Skeletal muscle tissue (tissue), 3 donors: ENCODE measurements at regions not wholly inside any gene's neighbourhood (a gene's known extent, or its start where the extent isn't known, plus 50 kb on each side); places are given as distances from the start of the nearest gene placed in this dataset.

ENCODE experiments used
- H3K27ac ChIP-seq: one replicate; pipeline ENCODE4 v1.7.0; 2013; ENCODE audit warnings: mild to moderate bottlenecking, low read depth, low read length, inconsistent platforms
- H3K27me3 ChIP-seq, 3 donors: one replicate each; pipeline ENCODE4 v1.7.0; 2013; ENCODE audit warnings: low read length in 3 of 3; ENCODE audit not compliant: control insufficient read depth in 3 of 3, insufficient read depth in 3 of 3
- H3K36me3 ChIP-seq, 3 donors: one replicate each; pipeline ENCODE4 v1.7.0; 2013; ENCODE audit warnings: low read length in 3 of 3; ENCODE audit not compliant: control insufficient read depth in 3 of 3, insufficient read depth in 3 of 3
- H3K4me1 ChIP-seq, 3 donors: one replicate each; pipeline ENCODE4 v1.7.0; 2013; ENCODE audit warnings: low read length in 3 of 3, mild to moderate bottlenecking in 3 of 3; ENCODE audit not compliant: control insufficient read depth in 3 of 3, insufficient read depth in 3 of 3
- H3K4me3 ChIP-seq, 3 donors: one replicate each; pipeline ENCODE4 v1.7.0; 2013; ENCODE audit warnings: low read length in 3 of 3
- H3K9ac ChIP-seq, 3 donors: one replicate each; pipeline ENCODE4 v1.7.0; 2013; ENCODE audit warnings: low read length in 3 of 3, mild to moderate bottlenecking in 3 of 3, moderate library complexity in 2 of 3, low read depth in 1 of 3
- H3K9me3 ChIP-seq, 3 donors: one replicate each; pipeline ENCODE4 v1.7.0; 2013; ENCODE audit warnings: low read length in 3 of 3; ENCODE audit not compliant: control insufficient read depth in 3 of 3
- donor health status: Osteomylitis.

DNA sequence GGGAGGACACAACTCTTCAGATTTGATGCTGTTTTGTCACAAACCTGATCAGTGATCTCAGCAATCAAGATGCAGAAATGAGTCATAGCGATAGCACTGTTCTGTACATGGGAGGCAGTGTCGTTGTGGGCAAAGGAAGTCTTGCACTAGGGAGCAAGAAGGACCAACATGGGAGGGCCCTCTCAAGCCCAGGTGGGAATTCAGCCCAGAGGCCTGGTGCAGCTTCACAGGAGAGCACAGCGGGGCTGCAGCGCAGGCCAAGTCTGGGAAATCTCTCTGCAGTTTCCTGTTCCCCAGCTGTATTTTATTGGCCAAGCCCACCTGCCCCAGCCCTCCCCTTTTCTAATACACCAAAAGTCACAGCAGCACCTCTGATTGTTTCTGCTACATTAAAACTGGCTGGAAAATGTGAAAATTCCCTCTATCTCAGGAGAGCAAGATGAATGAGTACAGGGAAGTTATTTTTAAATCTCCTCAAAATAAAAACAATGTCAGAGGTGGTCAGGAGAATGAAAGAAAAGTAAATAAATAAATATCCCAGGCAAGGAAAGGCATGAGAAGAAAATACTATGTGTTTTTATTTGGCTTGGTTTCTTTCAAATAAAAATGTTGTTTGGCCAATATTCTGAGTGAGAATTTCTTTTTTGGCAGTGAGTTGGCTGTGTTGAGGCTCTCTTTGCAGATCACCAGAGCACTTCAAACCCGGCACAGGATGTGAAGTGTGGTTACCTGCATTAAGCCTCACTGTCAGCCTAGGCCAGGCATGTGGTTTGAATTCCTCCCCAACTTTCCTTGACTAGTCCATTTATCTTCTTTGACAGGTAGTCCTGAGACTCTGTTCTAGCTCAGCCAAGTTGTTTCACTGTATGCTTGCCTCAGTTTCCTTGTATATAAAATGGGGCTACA, 422.1 kb downstream of the PLPP3 start:
- Histone ChIP-seq H3K27ac (no peak overlapping the region), H3K9ac (no peak overlapping the region), H3K36me3 (no peaks in the 10 kb centered on the region), H3K9me3 (no peaks in the 10 kb centered on the region), H3K4me3 (no peak overlapping the region), H3K27me3 (no peaks in the 10 kb centered on the region), H3K4me1 (no peaks in the 10 kb centered on the region)

DNA sequence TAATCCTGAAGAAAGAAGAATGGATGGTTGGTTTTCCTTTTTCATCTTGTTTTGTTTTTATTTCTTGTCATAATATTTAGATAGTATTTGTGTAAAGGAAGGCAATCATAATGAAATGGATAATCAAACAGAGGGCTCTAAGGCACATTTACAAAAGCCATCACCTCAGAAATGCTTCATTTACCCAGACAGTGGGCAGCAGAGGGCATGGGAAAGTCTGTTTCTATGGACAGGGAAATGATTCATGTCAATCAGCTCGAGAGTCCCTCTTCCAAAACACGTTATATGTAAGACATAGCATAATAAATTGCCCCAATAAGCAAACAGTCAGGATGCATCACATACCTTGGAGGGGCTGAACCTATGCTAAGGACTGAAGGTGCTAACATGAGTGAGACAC, 426.1 kb downstream of the PLPP3 start:
- Histone ChIP-seq H3K4me3 (no peak overlapping the region), H3K9ac (no peak overlapping the region), H3K27ac (no peak overlapping the region), H3K36me3 (no peaks in the 10 kb centered on the region), H3K4me1 (peaks cover 0 to 4% (median 0%) of the 10 kb centered on the region in 3 donors), H3K9me3 (no peaks in the 10 kb centered on the region), H3K27me3 (no peaks in the 10 kb centered on the region)

- H3K9ac ChIP-seq, result no peak overlapping the region
- H3K36me3 ChIP-seq, result no peaks in the 10 kb centered on the region
- H3K27ac ChIP-seq, result no peak overlapping the region
- no peaks in the 10 kb centered on the region for H3K27me3 ChIP-seq
- peaks cover 0 to 4% (median 0%) of the 10 kb centered on the region in 3 donors for H3K4me1 ChIP-seq
- H3K9me3 ChIP-seq, result no peaks in the 10 kb centered on the region
- no peak overlapping the region for H3K4me3 ChIP-seq
Measured at GRCh38 chr1:56152635-56153034, 426.7 kb downstream of the PLPP3 start.

- no peaks in the 10 kb centered on the region for H3K36me3 ChIP-seq
Measured at GRCh38 chr1:56151402-56151801, 428.0 kb downstream of the PLPP3 start.

GRCh38 chr1:56150441-56151215, 428.7 kb downstream of the PLPP3 start:
- H3K27me3 ChIP-seq, result no peaks in the 10 kb centered on the region
- peaks cover under 1 to 4% (median 3%) of the 10 kb centered on the region in 3 donors for H3K4me1 ChIP-seq
- no peaks in the 10 kb centered on the region for H3K9me3 ChIP-seq
- no peak overlapping the region for H3K4me3 ChIP-seq
- H3K27ac ChIP-seq, result no peak overlapping the region
- no peaks in the 10 kb centered on the region for H3K36me3 ChIP-seq
- H3K9ac ChIP-seq, result no peak overlapping the region

More at GRCh38 chr1:56151402-56151801, 428.0 kb downstream of the PLPP3 start:
- Histone ChIP-seq H3K4me3 (no peak overlapping the region), H3K4me1 (peaks cover 0 to 4% (median 2%) of the 10 kb centered on the region in 3 donors), H3K27me3 (no peaks in the 10 kb centered on the region), H3K9me3 (no peaks in the 10 kb centered on the region), H3K27ac (no peak overlapping the region), H3K9ac (no peak overlapping the region)

GRCh38 chr1:56149761-56150160, 429.6 kb downstream of the PLPP3 start:
- Histone ChIP-seq H3K4me3 (no peak overlapping the region), H3K36me3 (no peaks in the 10 kb centered on the region), H3K9me3 (no peaks in the 10 kb centered on the region), H3K27me3 (no peaks in the 10 kb centered on the region), H3K27ac (no peak overlapping the region), H3K9ac (no peak overlapping the region), H3K4me1 (peaks cover 2 to 4% (median 3%) of the 10 kb centered on the region in 3 donors)

DNA sequence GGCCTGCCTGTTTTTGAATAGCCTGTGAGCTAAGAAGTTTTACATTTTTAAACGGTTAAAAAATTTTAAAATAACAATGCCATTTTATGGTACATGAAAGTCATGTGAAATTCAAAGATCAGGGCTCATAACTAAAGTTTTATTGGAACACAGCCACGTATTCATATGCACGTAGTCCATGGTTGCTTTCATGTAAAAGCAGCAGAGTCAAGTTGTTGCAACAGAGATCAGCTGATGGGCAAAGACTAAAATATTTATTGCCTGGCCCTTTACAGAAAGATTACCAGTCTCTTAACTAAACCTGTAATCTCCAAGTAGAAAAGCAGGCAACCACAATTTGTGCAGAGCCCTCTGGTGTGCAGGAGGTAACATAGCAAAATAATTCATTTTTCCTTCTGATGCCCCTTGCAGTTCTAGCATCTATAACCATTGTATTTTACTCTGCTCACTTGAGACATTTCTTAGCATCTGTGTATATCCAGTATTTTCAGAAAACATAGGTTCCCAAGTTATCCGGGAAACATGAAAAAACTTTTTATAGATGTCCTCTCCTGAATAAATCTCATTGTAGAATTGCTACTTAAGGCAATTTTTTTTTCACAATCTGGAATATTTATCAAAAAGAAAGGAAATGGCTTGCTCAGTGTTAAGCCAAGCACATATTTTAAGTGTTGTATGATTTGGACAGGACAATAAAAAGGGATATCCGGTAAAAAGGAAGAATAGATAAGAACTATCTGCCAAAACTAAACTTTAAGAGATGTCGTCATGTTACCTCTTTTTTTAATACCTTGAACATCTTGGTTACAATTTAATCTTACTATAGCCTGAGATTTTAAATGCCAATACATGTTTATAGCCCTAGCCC, 430.8 kb downstream of the PLPP3 start:
- Histone ChIP-seq H3K9me3 (no peaks in the 10 kb centered on the region), H3K4me3 (no peak overlapping the region), H3K27ac (no peak overlapping the region), H3K9ac (no peak overlapping the region), H3K4me1 (peaks cover 4 to 6% (median 6%) of the 10 kb centered on the region in 3 donors), H3K36me3 (no peaks in the 10 kb centered on the region), H3K27me3 (no peaks in the 10 kb centered on the region)

GRCh38 chr1:56147459-56147858, 431.9 kb downstream of the PLPP3 start:
- Histone ChIP-seq H3K4me1 (peaks cover 4 to 6% (median 6%) of the 10 kb centered on the region in 3 donors), H3K27ac (no peak overlapping the region), H3K36me3 (no peaks in the 10 kb centered on the region), H3K27me3 (no peaks in the 10 kb centered on the region), H3K9ac (no peak overlapping the region), H3K9me3 (no peaks in the 10 kb centered on the region), H3K4me3 (no peak overlapping the region)

- no peaks in the 10 kb centered on the region for H3K36me3 ChIP-seq
- no peak overlapping the region for H3K4me3 ChIP-seq
- no peaks in the 10 kb centered on the region for H3K9me3 ChIP-seq
- no peaks in the 10 kb centered on the region for H3K27me3 ChIP-seq
- no peak overlapping the region for H3K27ac ChIP-seq
- no peak overlapping the region for H3K9ac ChIP-seq
- H3K4me1 ChIP-seq, result peaks cover 4 to 6% (median 6%) of the 10 kb centered on the region in 3 donors
Measured at GRCh38 chr1:56147034-56147433, 432.3 kb downstream of the PLPP3 start.
